HG03196 (cell line): ENCODE measurements at regions not wholly inside any gene's neighbourhood (a gene's known extent, or its start where the extent isn't known, plus 50 kb on each side); places are given as distances from the start of the nearest gene placed in this dataset.
"Not testable (repeated sequence)": the region's sequence is repeated elsewhere in the genome, so short reads cannot be mapped to it uniquely, and the experiment has no call there.

ENCODE experiments used
- ATAC-seq: cut with Tn5 transposase; IDR thresholded peaks from one replicate; pipeline ENCODE4 v1.9.1; 2021; ENCODE audit not compliant: unreplicated experiment

GRCh38 chrX:87924619-87925018, 407.0 kb downstream of the KLHL4 start:
- no peak for ATAC-seq

GRCh38 chrX:87941841-87942240, 424.2 kb downstream of the KLHL4 start:
- ATAC-seq = no peak

GRCh38 chrX:87961471-87961870, 443.9 kb downstream of the KLHL4 start:
- no peak for ATAC-seq

- no peak for ATAC-seq
Measured at GRCh38 chrX:87968118-87968517, 450.5 kb downstream of the KLHL4 start.

GRCh38 chrX:87972121-87972520, 454.5 kb downstream of the KLHL4 start:
- not testable (repeated sequence) for ATAC-seq

- ATAC-seq = no peak
Measured at GRCh38 chrX:87975365-87975764, 457.8 kb downstream of the KLHL4 start.

GRCh38 chrX:88007873-88008272, 490.3 kb downstream of the KLHL4 start:
- ATAC-seq = not testable (repeated sequence)

GRCh38 chrX:88024022-88024421, 506.4 kb downstream of the KLHL4 start:
- no peak for ATAC-seq

GRCh38 chrX:88072339-88073030, 554.9 kb downstream of the KLHL4 start:
- ATAC-seq = no peak

- ATAC-seq = no peak
Measured at GRCh38 chrX:88101968-88102367, 584.4 kb downstream of the KLHL4 start.

GRCh38 chrX:88135735-88136134, 611.3 kb upstream of the CPXCR1 start:
- no peak for ATAC-seq

- ATAC-seq = no peak
Measured at GRCh38 chrX:88136328-88136727, 610.7 kb upstream of the CPXCR1 start.

GRCh38 chrX:88146577-88146976, 600.4 kb upstream of the CPXCR1 start:
- ATAC-seq = no peak

- no peak for ATAC-seq
Measured at GRCh38 chrX:88170553-88170952, 576.5 kb upstream of the CPXCR1 start.

GRCh38 chrX:88173932-88174440, 573.0 kb upstream of the CPXCR1 start:
- ATAC-seq = not testable (repeated sequence)

- no peak for ATAC-seq
Measured at GRCh38 chrX:88202149-88202548, 544.9 kb upstream of the CPXCR1 start.

GRCh38 chrX:88244066-88244465, 503.0 kb upstream of the CPXCR1 start:
- ATAC-seq = no peak

- no peak for ATAC-seq
Measured at GRCh38 chrX:88284844-88285243, 462.2 kb upstream of the CPXCR1 start.

GRCh38 chrX:88313972-88314371, 433.1 kb upstream of the CPXCR1 start:
- ATAC-seq = not testable (repeated sequence)

GRCh38 chrX:88325634-88326033, 421.4 kb upstream of the CPXCR1 start:
- no peak for ATAC-seq

GRCh38 chrX:88355252-88355651, 391.8 kb upstream of the CPXCR1 start:
- ATAC-seq = no peak

- ATAC-seq = no peak
Measured at GRCh38 chrX:88366314-88366713, 380.7 kb upstream of the CPXCR1 start.

- no peak for ATAC-seq
Measured at GRCh38 chrX:88378406-88378805, 368.6 kb upstream of the CPXCR1 start.
